Vagina (tissue), 2 donors: ENCODE measurements at regions not wholly inside any gene's neighbourhood (a gene's known extent, or its start where the extent isn't known, plus 50 kb on each side); places are given as distances from the start of the nearest gene placed in this dataset.

Experiments
- CTCF ChIP-seq, 3 experiments: fragments of 450-650 bp in 2 of 3; fragments of 200-600 bp in 1 of 3; sonication (generic) in 1 of 3; IDR thresholded peaks; one replicate each; pipeline ENCODE4 v1.5.1; 2017 to 2019; ENCODE audit warnings: antibody characterized with exemption in 3 of 3, mild to moderate bottlenecking in 2 of 3, moderate library complexity in 2 of 3
- POLR2A ChIP-seq, 2 donors: fragments of 450-650 bp; IDR thresholded peaks; one replicate each; pipeline ENCODE4 v1.6.1; 2017; ENCODE audit warnings: antibody characterized with exemption in 2 of 2, mild to moderate bottlenecking in 2 of 2, moderate library complexity in 2 of 2

DNA sequence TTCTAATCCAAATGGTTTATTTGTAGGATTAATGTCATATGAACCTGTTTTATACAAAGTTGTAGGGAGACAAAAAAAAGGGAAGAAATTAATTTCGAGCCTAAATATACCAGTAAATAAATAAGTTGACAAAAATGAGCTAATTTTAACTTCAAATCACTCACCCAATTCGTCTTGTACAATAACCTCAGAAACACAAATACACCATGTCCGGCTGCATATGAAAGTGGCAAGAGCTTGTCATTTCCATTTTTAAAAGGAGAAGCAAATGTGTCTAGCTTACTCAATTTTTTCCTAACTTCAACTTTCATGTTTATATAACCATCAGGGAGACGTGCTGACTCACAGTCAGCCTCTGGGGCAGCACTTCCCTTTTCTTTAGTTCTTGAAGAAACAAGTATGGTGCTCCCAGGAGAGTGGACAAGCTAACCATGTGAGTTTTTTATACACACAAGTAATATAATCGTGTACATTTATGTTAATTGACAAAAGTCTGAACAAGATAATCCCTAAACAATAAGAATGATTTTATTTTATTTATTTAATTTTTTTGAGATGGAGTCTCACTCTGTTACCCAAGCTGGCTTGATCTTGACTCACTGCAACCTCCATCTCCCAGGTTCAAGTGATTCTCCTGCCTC is 55.5 kb upstream of the SGK1 start:
- TF ChIP-seq CTCF (IDR thresholded peaks at IDR 0.05) (no peak), POLR2A (IDR thresholded peaks at IDR 0.05) (no peak)
